ENCODE measurements at regions not wholly inside any gene's neighbourhood (a gene's known extent, or its start where the extent isn't known, plus 50 kb on each side); places are given as distances from the start of the nearest gene placed in this dataset.

DNA sequence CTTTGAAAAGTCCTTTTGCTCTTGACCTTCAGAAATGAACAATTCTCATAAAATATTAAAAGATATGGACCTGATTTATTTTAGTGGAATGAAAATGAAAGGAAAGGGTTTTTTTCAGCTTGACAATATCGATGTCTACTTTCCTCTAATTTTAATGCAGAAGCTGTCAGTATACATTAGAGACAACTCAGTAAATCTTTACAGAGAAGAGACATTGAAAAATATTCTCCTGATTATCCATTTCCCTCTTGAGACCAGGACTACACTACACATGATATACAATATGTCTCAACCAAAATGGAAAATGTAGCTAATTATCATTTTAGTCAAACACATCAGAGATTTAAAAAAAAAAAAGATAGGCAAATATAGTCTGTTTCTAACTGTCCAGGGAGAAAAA lies 288.5 kb upstream of the NUDT12 start:
- no peak for DNase-seq
- no peak overlapping the region for H3K4me3 ChIP-seq (ENCODE audit: low read length)
- no peaks in the 10 kb centered on the region for H3K9me3 ChIP-seq (replicated peaks; ENCODE audit: control insufficient read depth, low read depth, low read length)
- no peaks in the 10 kb centered on the region for H3K36me3 ChIP-seq (ENCODE audit: control insufficient read depth, insufficient read depth, low read length)
- H3K27me3 ChIP-seq (ENCODE audit: control insufficient read depth, insufficient read depth, low read length): no peaks in the 10 kb centered on the region
- H3K4me1 ChIP-seq (ENCODE audit: control insufficient read depth, insufficient read depth, low read length): no peaks in the 10 kb centered on the region
- no peak overlapping the region for H3K27ac ChIP-seq (ENCODE audit: low read length)
- no CpG with 5 or more reads among the region's 1 CpG for WGBS (ENCODE audit: insufficient coverage)

DNA sequence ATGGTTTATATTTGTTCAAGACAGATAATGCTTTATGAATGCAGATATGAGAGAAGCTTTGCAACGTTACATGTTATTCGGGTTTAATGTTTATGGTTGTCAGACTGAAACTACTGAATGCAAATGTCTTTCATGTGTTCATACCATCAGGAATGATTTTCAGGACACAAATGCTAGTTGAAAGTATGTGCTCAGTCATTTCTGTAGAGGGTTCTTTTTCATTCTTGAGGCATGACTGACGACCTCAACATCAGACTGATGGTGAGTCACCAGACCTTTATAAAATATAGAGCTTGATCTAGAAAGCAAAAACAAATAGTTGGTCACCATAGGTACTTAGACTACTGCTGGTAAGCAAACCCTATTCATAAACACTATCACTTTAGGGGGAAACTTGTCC lies 287.3 kb upstream of the NUDT12 start:
- WGBS (ENCODE audit: insufficient coverage): 100% methylated on average over 1 of the region's 3 CpGs
- Histone ChIP-seq H3K4me3 (ENCODE audit: low read length) (no peak overlapping the region), H3K27me3 (ENCODE audit: control insufficient read depth, insufficient read depth, low read length) (no peaks in the 10 kb centered on the region), H3K4me1 (ENCODE audit: control insufficient read depth, insufficient read depth, low read length) (no peaks in the 10 kb centered on the region), H3K9me3 (replicated peaks; ENCODE audit: control insufficient read depth, low read depth, low read length) (no peaks in the 10 kb centered on the region), H3K36me3 (ENCODE audit: control insufficient read depth, insufficient read depth, low read length) (no peaks in the 10 kb centered on the region), H3K27ac (ENCODE audit: low read length) (no peak overlapping the region)
- no peak for DNase-seq

DNA sequence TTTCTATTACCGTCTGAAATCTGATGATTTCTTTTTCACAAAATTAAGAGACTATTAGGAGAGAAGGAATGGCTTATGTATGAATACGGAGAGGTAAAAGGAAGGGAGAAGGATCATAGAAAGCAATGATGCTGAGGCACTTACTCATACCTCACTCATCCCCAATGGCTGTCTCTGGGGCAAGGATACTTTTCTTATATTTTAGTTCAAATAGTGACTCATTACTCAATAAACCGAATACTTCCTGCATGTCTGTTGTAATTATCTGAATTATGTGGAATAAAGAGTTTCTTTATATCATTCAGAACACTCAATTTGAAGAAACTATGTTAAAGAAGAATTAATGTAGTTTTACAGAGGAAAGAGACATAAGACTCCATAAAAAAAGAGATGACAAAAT lies 284.5 kb upstream of the NUDT12 start:
- Histone ChIP-seq H3K9me3 (replicated peaks; ENCODE audit: control insufficient read depth, low read depth, low read length) (no peaks in the 10 kb centered on the region), H3K27ac (ENCODE audit: low read length) (no peak overlapping the region), H3K4me3 (ENCODE audit: low read length) (no peak overlapping the region), H3K4me1 (ENCODE audit: control insufficient read depth, insufficient read depth, low read length) (no peaks in the 10 kb centered on the region), H3K36me3 (ENCODE audit: control insufficient read depth, insufficient read depth, low read length) (no peaks in the 10 kb centered on the region), H3K27me3 (ENCODE audit: control insufficient read depth, insufficient read depth, low read length) (no peaks in the 10 kb centered on the region)
- WGBS (ENCODE audit: insufficient coverage): no CpG with 5 or more reads among the region's 3 CpGs
- no peak for DNase-seq

DNA sequence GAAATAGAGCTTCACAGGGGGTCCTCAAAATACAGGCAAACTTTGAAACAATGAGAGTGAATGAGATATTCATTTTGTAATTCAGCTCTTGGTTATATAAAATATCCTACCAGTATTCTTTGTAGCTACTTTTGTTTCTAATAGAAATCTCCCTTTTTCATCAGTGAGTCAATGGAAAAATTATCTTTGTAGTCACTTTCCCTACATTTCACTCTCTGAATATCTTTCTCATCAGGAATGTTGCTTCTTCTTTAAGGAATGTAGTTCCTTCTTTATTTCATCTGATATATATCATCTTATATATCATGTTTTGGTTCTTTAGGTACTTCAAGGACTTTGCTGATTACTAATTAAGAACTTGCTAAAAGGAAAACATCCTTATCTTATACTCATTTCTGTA lies 280.3 kb upstream of the NUDT12 start:
- Histone ChIP-seq H3K36me3 (ENCODE audit: control insufficient read depth, insufficient read depth, low read length) (no peaks in the 10 kb centered on the region), H3K4me3 (ENCODE audit: low read length) (no peak overlapping the region), H3K27me3 (ENCODE audit: control insufficient read depth, insufficient read depth, low read length) (no peaks in the 10 kb centered on the region), H3K27ac (ENCODE audit: low read length) (no peak overlapping the region), H3K4me1 (ENCODE audit: control insufficient read depth, insufficient read depth, low read length) (no peaks in the 10 kb centered on the region), H3K9me3 (replicated peaks; ENCODE audit: control insufficient read depth, low read depth, low read length) (no peaks in the 10 kb centered on the region)
- no peak for DNase-seq

DNA sequence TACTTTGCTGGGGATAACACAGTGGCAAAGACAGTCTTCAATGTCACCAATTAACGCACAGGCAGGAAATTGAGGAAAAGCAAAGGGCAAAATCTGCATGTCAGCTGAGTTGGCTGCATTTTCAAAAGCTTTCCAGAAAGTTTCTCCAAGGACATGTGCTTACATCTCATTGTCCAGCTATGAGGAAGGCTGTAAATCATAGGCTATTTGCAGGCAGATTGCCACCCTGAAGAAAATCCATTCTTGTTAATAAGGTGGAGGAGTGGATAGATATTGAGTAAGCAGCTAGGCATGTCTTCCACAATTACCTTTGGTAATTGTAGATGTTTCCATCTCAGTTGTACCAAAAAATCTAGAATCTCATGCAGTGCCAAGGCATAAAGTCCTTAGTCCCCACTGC lies 278.0 kb upstream of the NUDT12 start:
- H3K4me3 ChIP-seq (ENCODE audit: low read length): no peak overlapping the region
- H3K27me3 ChIP-seq (ENCODE audit: control insufficient read depth, insufficient read depth, low read length): no peaks in the 10 kb centered on the region
- no peaks in the 10 kb centered on the region for H3K36me3 ChIP-seq (ENCODE audit: control insufficient read depth, insufficient read depth, low read length)
- 33% methylated on average over 1 of the region's 1 CpG for WGBS (ENCODE audit: insufficient coverage)
- no peak overlapping the region for H3K27ac ChIP-seq (ENCODE audit: low read length)
- no peaks in the 10 kb centered on the region for H3K4me1 ChIP-seq (ENCODE audit: control insufficient read depth, insufficient read depth, low read length)
- no peaks in the 10 kb centered on the region for H3K9me3 ChIP-seq (replicated peaks; ENCODE audit: control insufficient read depth, low read depth, low read length)
- DNase-seq: no peak

DNA sequence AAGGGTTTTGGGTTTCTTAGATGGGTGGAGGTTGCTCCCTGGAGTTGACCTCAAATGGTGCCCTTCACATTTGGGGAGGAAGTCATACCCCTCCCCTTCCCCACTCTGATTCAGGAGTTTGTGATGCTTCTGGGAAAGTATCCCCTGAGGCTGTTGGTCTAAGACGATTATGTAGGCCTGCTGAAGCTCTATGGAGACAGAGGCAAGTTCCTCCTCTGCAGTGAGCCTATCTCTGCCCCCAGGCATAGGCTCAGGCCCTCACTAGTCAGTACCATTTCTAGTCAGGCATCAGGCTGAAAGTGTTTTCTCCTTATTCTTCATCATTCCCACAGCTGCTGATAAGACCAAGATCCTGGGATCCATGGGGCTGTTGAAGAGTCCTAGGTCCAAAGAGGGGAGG lies 271.6 kb upstream of the NUDT12 start:
- WGBS (ENCODE audit: insufficient coverage): 60% methylated on average over 1 of the region's 1 CpG
- Histone ChIP-seq H3K4me3 (ENCODE audit: low read length) (no peak overlapping the region), H3K27me3 (ENCODE audit: control insufficient read depth, insufficient read depth, low read length) (no peaks in the 10 kb centered on the region)

DNA sequence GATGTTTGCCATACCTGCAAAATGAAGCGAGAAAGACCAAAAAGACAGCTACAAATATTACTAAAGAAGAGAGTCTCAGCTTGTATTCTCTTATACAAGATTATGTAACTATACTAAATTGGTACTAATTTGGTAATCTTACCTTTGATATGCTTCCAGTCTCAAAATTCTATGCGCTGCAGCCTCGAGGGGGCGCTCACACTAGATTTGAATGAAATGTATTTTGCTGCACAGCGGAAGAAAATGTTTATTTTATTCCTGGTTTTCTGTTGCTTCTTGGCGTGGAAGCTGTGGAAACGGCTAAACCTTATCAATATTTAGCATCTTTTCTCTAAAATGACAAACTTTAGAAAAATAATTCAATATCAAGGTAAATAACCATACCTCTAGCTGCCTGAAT lies 267.0 kb upstream of the NUDT12 start:
- Histone ChIP-seq H3K27me3 (ENCODE audit: control insufficient read depth, insufficient read depth, low read length) (no peaks in the 10 kb centered on the region), H3K4me3 (ENCODE audit: low read length) (no peak overlapping the region), H3K36me3 (ENCODE audit: control insufficient read depth, insufficient read depth, low read length) (no peaks in the 10 kb centered on the region), H3K9me3 (replicated peaks; ENCODE audit: control insufficient read depth, low read depth, low read length) (no peaks in the 10 kb centered on the region), H3K4me1 (ENCODE audit: control insufficient read depth, insufficient read depth, low read length) (no peaks in the 10 kb centered on the region), H3K27ac (ENCODE audit: low read length) (no peak overlapping the region)
- WGBS (ENCODE audit: insufficient coverage): no CpG with 5 or more reads among the region's 7 CpGs
- DNase-seq: no peak

More for the DNA sequence above, 271.6 kb upstream of the NUDT12 start:
- H3K27ac ChIP-seq (ENCODE audit: low read length): no peak overlapping the region
- H3K36me3 ChIP-seq (ENCODE audit: control insufficient read depth, insufficient read depth, low read length): no peaks in the 10 kb centered on the region
- H3K9me3 ChIP-seq (replicated peaks; ENCODE audit: control insufficient read depth, low read depth, low read length): no peaks in the 10 kb centered on the region
- no peaks in the 10 kb centered on the region for H3K4me1 ChIP-seq (ENCODE audit: control insufficient read depth, insufficient read depth, low read length)
- DNase-seq: no peak

DNA sequence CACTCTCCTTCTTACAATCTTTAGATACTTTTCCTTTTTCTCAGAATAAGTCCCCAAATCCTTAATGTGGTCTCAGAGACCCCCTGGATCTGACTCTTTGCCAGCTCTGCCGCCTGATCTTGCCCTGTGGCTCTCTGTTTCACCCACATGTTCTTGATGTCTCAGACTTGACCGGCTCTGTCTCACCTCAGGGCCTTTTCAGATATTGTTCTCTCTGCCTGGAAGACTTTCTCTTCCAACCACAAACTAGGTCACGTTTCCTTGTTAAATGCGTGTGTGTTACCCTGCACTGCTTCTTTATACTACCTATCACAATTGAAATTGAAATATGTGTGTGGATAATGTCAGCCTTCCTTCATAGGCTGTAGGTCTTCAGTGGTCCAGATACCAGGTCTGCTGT lies 265.4 kb upstream of the NUDT12 start:
- no peaks in the 10 kb centered on the region for H3K9me3 ChIP-seq (replicated peaks; ENCODE audit: control insufficient read depth, low read depth, low read length)
- DNase-seq: no peak
- no peaks in the 10 kb centered on the region for H3K4me1 ChIP-seq (ENCODE audit: control insufficient read depth, insufficient read depth, low read length)
- H3K36me3 ChIP-seq (ENCODE audit: control insufficient read depth, insufficient read depth, low read length): no peaks in the 10 kb centered on the region
- no peak overlapping the region for H3K27ac ChIP-seq (ENCODE audit: low read length)
- no peak overlapping the region for H3K4me3 ChIP-seq (ENCODE audit: low read length)
- no peaks in the 10 kb centered on the region for H3K27me3 ChIP-seq (ENCODE audit: control insufficient read depth, insufficient read depth, low read length)
- WGBS (ENCODE audit: insufficient coverage): 90% methylated on average over 2 of the region's 4 CpGs

DNA sequence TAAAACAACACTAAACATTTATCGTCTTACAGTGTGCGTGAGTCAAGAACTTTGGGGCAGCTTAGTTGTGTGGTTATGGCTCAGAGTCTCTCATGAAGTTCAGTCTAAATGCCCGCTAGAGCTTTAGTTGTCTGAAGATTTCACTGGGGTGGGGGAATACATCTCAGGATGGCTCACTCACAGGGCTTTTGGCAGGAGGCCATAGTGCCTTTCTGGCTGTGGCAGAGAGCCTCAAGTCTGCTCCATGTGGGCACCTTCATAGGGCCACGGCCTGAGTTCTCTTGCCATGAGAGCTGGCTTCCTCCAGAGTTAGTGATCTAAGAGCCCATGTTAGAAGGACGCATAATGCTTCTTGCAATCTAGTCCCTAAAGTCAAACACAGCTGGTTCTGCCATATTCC lies 258.8 kb upstream of the NUDT12 start:
- H3K27me3 ChIP-seq (ENCODE audit: control insufficient read depth, insufficient read depth, low read length): no peaks in the 10 kb centered on the region
- DNase-seq: no peak
- no peak overlapping the region for H3K4me3 ChIP-seq (ENCODE audit: low read length)
- no peaks in the 10 kb centered on the region for H3K4me1 ChIP-seq (ENCODE audit: control insufficient read depth, insufficient read depth, low read length)
- H3K9me3 ChIP-seq (replicated peaks; ENCODE audit: control insufficient read depth, low read depth, low read length): no peaks in the 10 kb centered on the region
- 89% methylated on average over 3 of the region's 5 CpGs for WGBS (ENCODE audit: insufficient coverage)
- H3K27ac ChIP-seq (ENCODE audit: low read length): no peak overlapping the region
- no peaks in the 10 kb centered on the region for H3K36me3 ChIP-seq (ENCODE audit: control insufficient read depth, insufficient read depth, low read length)

DNA sequence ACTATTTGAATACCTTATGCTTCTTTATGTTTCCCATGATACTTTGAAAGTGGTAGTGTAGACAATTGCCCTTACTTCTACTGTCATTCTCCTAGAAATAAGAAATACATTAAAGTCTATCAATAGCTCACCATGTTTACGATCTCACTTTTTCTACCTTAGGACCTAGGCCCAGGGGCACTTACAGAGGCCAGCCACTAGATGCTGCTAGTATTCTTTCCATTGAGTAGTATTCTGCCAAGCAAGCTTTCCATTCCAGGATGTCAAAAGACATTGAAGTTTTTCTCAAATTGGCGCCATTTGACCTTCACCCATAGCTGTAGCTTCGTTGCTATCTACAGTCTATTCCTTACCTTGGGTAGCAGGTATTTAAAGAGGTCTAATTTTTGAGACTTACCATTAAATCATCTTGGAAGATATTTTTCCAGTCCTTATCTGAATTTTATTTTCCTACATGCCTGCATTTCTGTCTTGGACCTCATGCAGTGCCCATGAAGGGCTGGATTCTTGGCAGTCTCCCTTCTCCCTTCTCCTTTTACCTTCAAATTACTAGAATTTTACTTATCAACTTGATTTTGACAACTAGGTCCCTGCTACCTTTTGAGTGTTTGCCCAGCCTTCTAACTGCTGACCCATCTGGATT lies 246.0 kb upstream of the NUDT12 start:
- H3K36me3 ChIP-seq (ENCODE audit: control insufficient read depth, insufficient read depth, low read length): no peaks in the 10 kb centered on the region
- H3K27me3 ChIP-seq (ENCODE audit: control insufficient read depth, insufficient read depth, low read length): no peaks in the 10 kb centered on the region
- H3K27ac ChIP-seq (ENCODE audit: low read length): no peak overlapping the region
- H3K4me1 ChIP-seq (ENCODE audit: control insufficient read depth, insufficient read depth, low read length): no peaks in the 10 kb centered on the region
- 20% methylated on average over 1 of the region's 3 CpGs for WGBS (ENCODE audit: insufficient coverage)
- H3K4me3 ChIP-seq (ENCODE audit: low read length): no peak overlapping the region
- H3K9me3 ChIP-seq (replicated peaks; ENCODE audit: control insufficient read depth, low read depth, low read length): no peaks in the 10 kb centered on the region
- peak; percentile 64 for DNase-seq

DNA sequence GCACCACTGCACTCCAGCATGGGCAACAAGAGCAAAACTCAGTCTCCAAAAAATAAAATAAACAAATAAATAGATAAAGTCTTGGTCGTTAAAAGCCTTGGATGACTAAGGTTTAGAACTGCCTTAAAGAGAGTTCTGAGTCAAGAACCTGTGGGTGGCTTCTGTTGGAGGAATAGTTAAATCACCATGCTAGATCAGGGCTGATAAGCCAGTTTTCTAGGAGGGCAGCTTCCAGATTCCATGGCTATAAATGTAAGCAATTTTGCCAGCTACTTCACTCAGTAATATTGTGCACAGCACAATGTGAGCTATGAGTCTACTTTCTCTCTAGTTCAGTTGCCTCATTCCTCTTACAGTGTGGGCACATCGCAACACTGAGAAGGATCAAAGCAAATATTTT lies 242.1 kb upstream of the NUDT12 start:
- no CpG with 5 or more reads among the region's 2 CpGs for WGBS (ENCODE audit: insufficient coverage)

More for the DNA sequence above, 242.1 kb upstream of the NUDT12 start:
- H3K4me1 ChIP-seq (ENCODE audit: control insufficient read depth, insufficient read depth, low read length): no peaks in the 10 kb centered on the region
- H3K36me3 ChIP-seq (ENCODE audit: control insufficient read depth, insufficient read depth, low read length): no peaks in the 10 kb centered on the region
- no peak for DNase-seq
- H3K9me3 ChIP-seq (replicated peaks; ENCODE audit: control insufficient read depth, low read depth, low read length): no peaks in the 10 kb centered on the region
- H3K4me3 ChIP-seq (ENCODE audit: low read length): no peak overlapping the region
- H3K27ac ChIP-seq (ENCODE audit: low read length): no peak overlapping the region
- H3K27me3 ChIP-seq (ENCODE audit: control insufficient read depth, insufficient read depth, low read length): no peaks in the 10 kb centered on the region

All from muscle of leg (tissue), 3 donors.